ENCODE measurements at regions not wholly inside any gene's neighbourhood (a gene's known extent, or its start where the extent isn't known, plus 50 kb on each side); places are given as distances from the start of the nearest gene placed in this dataset.

- TF ChIP-seq CTCF (IDR thresholded peaks at IDR 0.05; ENCODE audit: insufficient read depth, low read length): no peak
- no peak for TF ChIP-seq GABPA (IDR thresholded peaks at IDR 0.05; ENCODE audit: low read depth)
- TF ChIP-seq POLR2AphosphoS5 (IDR thresholded peaks at IDR 0.05; ENCODE audit: low read depth): no peak
- TF ChIP-seq REST (IDR thresholded peaks at IDR 0.05; ENCODE audit: insufficient replicate concordance, low read depth): no peak
These were observed 131.9 kb upstream of the PCGF5 start for GRCh38 chr10:91088300-91089140.

Measured in HL-60 (cell line).